ENCODE measurements at regions not wholly inside any gene's neighbourhood (a gene's known extent, or its start where the extent isn't known, plus 50 kb on each side); places are given as distances from the start of the nearest gene placed in this dataset.

GRCh38 chr1:199044191-199044590 lies 405.4 kb downstream of the PTPRC start:
- no peak overlapping the region for H3K4me3 ChIP-seq
- H3K36me3 ChIP-seq, result no peaks in the 10 kb centered on the region
- H3K27ac ChIP-seq, result no peak overlapping the region
- H3K27me3 ChIP-seq, result no peaks in the 10 kb centered on the region
- no peaks in the 10 kb centered on the region for H3K9me3 ChIP-seq
- no peak for DNase-seq
- H3K4me1 ChIP-seq, result peaks cover 0 to 3% (median 0%) of the 10 kb centered on the region in 4 donors
- no peak for TF ChIP-seq POLR2A (IDR thresholded peaks at IDR 0.05)
- TF ChIP-seq, protein P1, sequence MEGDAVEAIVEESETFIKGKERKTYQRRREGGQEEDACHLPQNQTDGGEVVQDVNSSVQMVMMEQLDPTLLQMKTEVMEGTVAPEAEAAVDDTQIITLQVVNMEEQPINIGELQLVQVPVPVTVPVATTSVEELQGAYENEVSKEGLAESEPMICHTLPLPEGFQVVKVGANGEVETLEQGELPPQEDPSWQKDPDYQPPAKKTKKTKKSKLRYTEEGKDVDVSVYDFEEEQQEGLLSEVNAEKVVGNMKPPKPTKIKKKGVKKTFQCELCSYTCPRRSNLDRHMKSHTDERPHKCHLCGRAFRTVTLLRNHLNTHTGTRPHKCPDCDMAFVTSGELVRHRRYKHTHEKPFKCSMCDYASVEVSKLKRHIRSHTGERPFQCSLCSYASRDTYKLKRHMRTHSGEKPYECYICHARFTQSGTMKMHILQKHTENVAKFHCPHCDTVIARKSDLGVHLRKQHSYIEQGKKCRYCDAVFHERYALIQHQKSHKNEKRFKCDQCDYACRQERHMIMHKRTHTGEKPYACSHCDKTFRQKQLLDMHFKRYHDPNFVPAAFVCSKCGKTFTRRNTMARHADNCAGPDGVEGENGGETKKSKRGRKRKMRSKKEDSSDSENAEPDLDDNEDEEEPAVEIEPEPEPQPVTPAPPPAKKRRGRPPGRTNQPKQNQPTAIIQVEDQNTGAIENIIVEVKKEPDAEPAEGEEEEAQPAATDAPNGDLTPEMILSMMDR (IDR thresholded peaks at IDR 0.05), result no peak

GRCh38 chr1:199046618-199047017 lies 407.8 kb downstream of the PTPRC start:
- no peak for DNase-seq
- no peak overlapping the region for H3K4me3 ChIP-seq
- TF ChIP-seq POLR2A (IDR thresholded peaks at IDR 0.05), result no peak
- TF ChIP-seq, protein P1 (IDR thresholded peaks at IDR 0.05), result no peak
- no peak overlapping the region for H3K27ac ChIP-seq
- no peaks in the 10 kb centered on the region for H3K4me1 ChIP-seq
- H3K36me3 ChIP-seq, result no peaks in the 10 kb centered on the region
- H3K27me3 ChIP-seq, result no peaks in the 10 kb centered on the region
- H3K9me3 ChIP-seq, result no peaks in the 10 kb centered on the region

GRCh38 chr1:199054694-199055093 lies 415.9 kb downstream of the PTPRC start:
- no peaks in the 10 kb centered on the region for H3K36me3 ChIP-seq
- H3K4me3 ChIP-seq, result no peak overlapping the region
- H3K27me3 ChIP-seq, result no peaks in the 10 kb centered on the region
- H3K9me3 ChIP-seq, result no peaks in the 10 kb centered on the region
- DNase-seq, result no peak
- TF ChIP-seq, protein P1 (IDR thresholded peaks at IDR 0.05), result no peak
- TF ChIP-seq POLR2A (IDR thresholded peaks at IDR 0.05), result no peak
- H3K4me1 ChIP-seq, result no peaks in the 10 kb centered on the region
- no peak overlapping the region for H3K27ac ChIP-seq

GRCh38 chr1:199057322-199057721 lies 418.5 kb downstream of the PTPRC start:
- no peak overlapping the region for H3K4me3 ChIP-seq
- no peaks in the 10 kb centered on the region for H3K9me3 ChIP-seq
- no peaks in the 10 kb centered on the region for H3K36me3 ChIP-seq
- no peaks in the 10 kb centered on the region for H3K27me3 ChIP-seq
- H3K4me1 ChIP-seq, result no peaks in the 10 kb centered on the region
- TF ChIP-seq, protein P1 (IDR thresholded peaks at IDR 0.05), result no peak
- no peak for TF ChIP-seq POLR2A (IDR thresholded peaks at IDR 0.05)
- no peak overlapping the region for H3K27ac ChIP-seq
- no peak for DNase-seq

GRCh38 chr1:199058281-199058680 lies 419.4 kb downstream of the PTPRC start:
- Histone ChIP-seq H3K4me1 (no peaks in the 10 kb centered on the region), H3K27me3 (no peaks in the 10 kb centered on the region), H3K27ac (no peak overlapping the region), H3K9me3 (no peaks in the 10 kb centered on the region), H3K4me3 (no peak overlapping the region), H3K36me3 (no peaks in the 10 kb centered on the region)
- DNase-seq, result no peak
- TF ChIP-seq, protein P1 (IDR thresholded peaks at IDR 0.05), result no peak
- no peak for TF ChIP-seq POLR2A (IDR thresholded peaks at IDR 0.05)

GRCh38 chr1:199064971-199065370 lies 426.1 kb downstream of the PTPRC start:
- no peak for DNase-seq
- Histone ChIP-seq H3K27me3 (no peaks in the 10 kb centered on the region), H3K9me3 (no peaks in the 10 kb centered on the region), H3K4me1 (no peaks in the 10 kb centered on the region), H3K27ac (no peak overlapping the region), H3K36me3 (no peaks in the 10 kb centered on the region), H3K4me3 (no peak overlapping the region)
- TF ChIP-seq POLR2A (IDR thresholded peaks at IDR 0.05), result no peak
- TF ChIP-seq, protein P1 (IDR thresholded peaks at IDR 0.05), result no peak

Data from Peyer's patch (tissue), 4 donors.